Heart left ventricle (tissue), 13 donors: ENCODE measurements at regions not wholly inside any gene's neighbourhood (a gene's known extent, or its start where the extent isn't known, plus 50 kb on each side); places are given as distances from the start of the nearest gene placed in this dataset.

Experiments
- CTCF ChIP-seq, 12 donors: fragments of 200-600 bp; sonication (generic) in 4 of 12; IDR thresholded peaks; one replicate each; pipeline versions ENCODE4 v1.5.0 to v1.8.0; 2018 to 2022; ENCODE audit warnings: antibody characterized with exemption in 12 of 12, mild to moderate bottlenecking in 5 of 12
- POLR2A ChIP-seq, 2 donors: fragments of 450-650 bp; IDR thresholded peaks; one replicate each; pipeline ENCODE4 v1.6.1; 2017; ENCODE audit warnings: antibody characterized with exemption in 2 of 2, mild to moderate bottlenecking in 2 of 2, moderate library complexity in 2 of 2
- donor health status: ischemic (EF 13 %, LVEDD 7.1; RV severe dilation, severe dysfunction).
- donor health status: DM: no; HTN: yes; CAD: no.
- donor health status: DM: no; HTN: no; CAD: no.
- donor health status: ischemic (EF 25% LVEDD 6.9; RV normal size, moderate dysfunction).
- donor health status: ischemic (EF 25% LVEDD 5.7; RV mildly dilated, moderate dysfunction).
- donor health status: ischemic (EF 35%, LVEDD 5.7; RV mildly dilated, moderate dysfunction).
- donor health status: nonischemic (EF 11% LVEDD 7.7; RV severe dilation, severe dysfunction).
- donor health status: DM: yes; HTN: yes; CAD: no.
- donor health status: PGD.
- donor health status: ischemic (EF 29% LVEDD 5.4; RV normal size, mild dysfunction).
- donor health status: nonischemic (EF 23%, LVEDD 6.1; RV moderate dilation, normal function).

GRCh38 chr2:208579678-208580077 is 173.1 kb downstream of the PTH2R start:
- TF ChIP-seq CTCF (IDR thresholded peaks at IDR 0.05) (no peak), POLR2A (IDR thresholded peaks at IDR 0.05) (no peak)
